Esophagus squamous epithelium (tissue), 5 donors: ENCODE measurements at regions not wholly inside any gene's neighbourhood (a gene's known extent, or its start where the extent isn't known, plus 50 kb on each side); places are given as distances from the start of the nearest gene placed in this dataset.

ENCODE experiments used
- DNase-seq: peaks from one replicate; lab custom pipeline; 2025; lab: John Stamatoyannopoulos, UW
- H3K27ac ChIP-seq, 4 donors: fragments of 200-600 bp; sonication (generic); one replicate each; pipeline ENCODE4 v1.5.1; 2016 to 2019; ENCODE audit warnings: mild to moderate bottlenecking in 1 of 4
- H3K27me3 ChIP-seq, 4 donors: fragments of 200-600 bp; sonication (generic); 1 replicate in 3 of 4; 2 replicates in 1 of 4; pipeline versions ENCODE4 v1.5.1 to v1.6.0; 2017 to 2021; ENCODE audit warnings: antibody characterized with exemption in 1 of 4
- H3K36me3 ChIP-seq, 3 donors: fragments of 200-600 bp; sonication (generic); one replicate each; pipeline ENCODE4 v1.5.1; 2016 to 2019
- H3K4me1 ChIP-seq, 3 donors: fragments of 200-600 bp; sonication (generic); one replicate each; pipeline ENCODE4 v1.5.1; 2017 to 2019
- H3K4me3 ChIP-seq, 4 donors: fragments of 200-600 bp; sonication (generic); 1 replicate in 3 of 4; 2 replicates in 1 of 4; pipeline ENCODE4 v1.5.1; 2016 to 2019; ENCODE audit warnings: mild to moderate bottlenecking in 2 of 4, moderate library complexity in 1 of 4
- H3K9me3 ChIP-seq, 3 donors: fragments of 200-600 bp; sonication (generic); one replicate each; pipeline ENCODE4 v1.5.1; 2016 to 2019
- POLR2A ChIP-seq, 4 donors: fragments of 450-650 bp; IDR thresholded peaks; one replicate each; pipeline ENCODE4 v1.6.1; 2017; ENCODE audit warnings: antibody characterized with exemption in 4 of 4, mild to moderate bottlenecking in 4 of 4, moderate library complexity in 3 of 4
- WGBS, 2 donors: methylation state at CpG; one replicate each; pipeline ENCODE4 v1.1.5; 2018; 5-methylcytosine and 5-hydroxymethylcytosine counted together
- intact Hi-C: fragments of 100-400 bp; cut with DNase I; formaldehyde crosslinking; loops from one replicate; pipeline ENCODE4 v1.15.0; 2022
- TF ChIP-seq, protein P1 (sequence below), 6 experiments: fragments of 450-650 bp in 4 of 6; fragments of 200-600 bp in 2 of 6; sonication (generic) in 2 of 6; IDR thresholded peaks; one replicate each; pipeline ENCODE4 v1.5.1; 2016 to 2019; ENCODE audit warnings: antibody characterized with exemption in 6 of 6, mild to moderate bottlenecking in 4 of 6, moderate library complexity in 4 of 6
- donor health status: DM: yes; HTN: yes; CAD: no.

DNA sequence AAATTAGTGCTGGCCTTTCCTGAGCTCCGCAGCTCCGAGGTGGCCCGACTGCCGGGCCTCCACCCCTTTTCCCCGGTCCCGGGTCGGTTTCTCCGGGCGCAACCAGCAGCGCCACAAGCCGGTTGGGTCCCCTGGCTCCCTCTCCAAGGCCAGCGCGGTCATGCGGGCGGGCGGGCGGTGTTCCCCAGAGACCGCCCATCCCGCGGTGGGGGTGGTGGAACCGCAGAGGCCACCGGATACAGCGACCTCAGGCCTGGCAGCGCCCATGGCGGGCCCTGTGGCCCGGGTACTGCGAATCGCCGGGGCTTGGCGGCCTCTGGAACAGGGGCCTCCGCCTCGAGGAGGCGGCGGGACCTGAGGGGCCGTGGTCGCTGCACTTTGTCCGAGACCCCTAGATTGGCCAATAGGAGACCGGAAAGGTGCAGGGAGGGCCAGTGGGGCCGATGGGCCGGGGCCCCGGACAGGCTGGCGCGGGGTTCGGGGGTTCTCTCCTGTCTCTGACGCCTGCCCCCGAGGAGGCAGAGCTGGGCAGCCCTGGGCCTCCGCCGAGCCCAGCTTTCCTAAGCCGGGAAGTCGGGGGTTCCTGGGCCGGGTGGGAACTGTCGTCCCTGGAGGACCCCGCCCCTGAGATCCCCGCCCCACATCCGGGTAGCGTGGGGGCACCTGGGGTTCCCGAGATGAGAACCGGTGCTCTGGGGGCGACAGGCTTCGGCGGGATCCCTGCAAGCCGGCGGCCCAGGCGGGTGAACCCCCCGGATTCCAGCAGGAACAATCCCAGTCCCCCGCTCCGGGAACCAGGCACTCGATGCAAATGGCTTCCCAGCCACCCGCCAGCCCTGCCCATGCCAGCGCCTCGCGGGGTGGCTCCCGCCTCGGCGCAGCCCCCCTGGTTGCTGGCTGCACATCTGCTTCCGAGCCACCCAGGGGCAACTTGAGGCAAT lies 293.9 kb downstream of the ZSWIM6 start:
- DNase-seq: no peak
- intact Hi-C loops: no loop called here
- Histone ChIP-seq H3K9me3 (no peaks in the 10 kb centered on the region), H3K4me1 (peaks cover 3 to 30% (median 6%) of the 10 kb centered on the region in 3 donors), H3K27ac (peak overlapping the region; percentile 73 to 86 (median 80)), H3K36me3 (no peaks in the 10 kb centered on the region), H3K4me3 (peak overlapping the region; percentile 44 to 67 (median 63)), H3K27me3 (peaks cover 0 to 9% (median 0%) of the 10 kb centered on the region in 4 donors)
- peak in 1 of 4 donors; percentile 21 for TF ChIP-seq POLR2A (IDR thresholded peaks at IDR 0.05)
- TF ChIP-seq, protein P1, sequence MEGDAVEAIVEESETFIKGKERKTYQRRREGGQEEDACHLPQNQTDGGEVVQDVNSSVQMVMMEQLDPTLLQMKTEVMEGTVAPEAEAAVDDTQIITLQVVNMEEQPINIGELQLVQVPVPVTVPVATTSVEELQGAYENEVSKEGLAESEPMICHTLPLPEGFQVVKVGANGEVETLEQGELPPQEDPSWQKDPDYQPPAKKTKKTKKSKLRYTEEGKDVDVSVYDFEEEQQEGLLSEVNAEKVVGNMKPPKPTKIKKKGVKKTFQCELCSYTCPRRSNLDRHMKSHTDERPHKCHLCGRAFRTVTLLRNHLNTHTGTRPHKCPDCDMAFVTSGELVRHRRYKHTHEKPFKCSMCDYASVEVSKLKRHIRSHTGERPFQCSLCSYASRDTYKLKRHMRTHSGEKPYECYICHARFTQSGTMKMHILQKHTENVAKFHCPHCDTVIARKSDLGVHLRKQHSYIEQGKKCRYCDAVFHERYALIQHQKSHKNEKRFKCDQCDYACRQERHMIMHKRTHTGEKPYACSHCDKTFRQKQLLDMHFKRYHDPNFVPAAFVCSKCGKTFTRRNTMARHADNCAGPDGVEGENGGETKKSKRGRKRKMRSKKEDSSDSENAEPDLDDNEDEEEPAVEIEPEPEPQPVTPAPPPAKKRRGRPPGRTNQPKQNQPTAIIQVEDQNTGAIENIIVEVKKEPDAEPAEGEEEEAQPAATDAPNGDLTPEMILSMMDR (IDR thresholded peaks at IDR 0.05): no peak
- 0 to 3% methylated on average over 6 to 15 of the region's 76 CpGs for WGBS, 2 donors

GRCh38 chr5:61626639-61627282 lies 294.7 kb downstream of the ZSWIM6 start:
- no peaks in the 10 kb centered on the region for H3K36me3 ChIP-seq
- peaks cover 0 to 9% (median 0%) of the 10 kb centered on the region in 4 donors for H3K27me3 ChIP-seq
- WGBS, 2 donors: 40 to 67% methylated on average over 1 to 7 of the region's 10 CpGs
- DNase-seq: no peak
- H3K4me3 ChIP-seq: peak overlapping the region in 3 of 4 donors; percentile 61 to 67 (median 65)
- peak overlapping the region in 3 of 4 donors; percentile 77 to 86 (median 84) for H3K27ac ChIP-seq
- H3K9me3 ChIP-seq: no peaks in the 10 kb centered on the region
- no peak for TF ChIP-seq POLR2A (IDR thresholded peaks at IDR 0.05)
- TF ChIP-seq, protein P1 (IDR thresholded peaks at IDR 0.05): no peak
- peaks cover 6 to 30% (median 8%) of the 10 kb centered on the region in 3 donors for H3K4me1 ChIP-seq
- intact Hi-C loops: no loop called here

GRCh38 chr5:61627531-61627930 lies 295.5 kb downstream of the ZSWIM6 start:
- Histone ChIP-seq H3K27me3 (peaks cover 0 to 9% (median 0%) of the 10 kb centered on the region in 4 donors), H3K36me3 (no peaks in the 10 kb centered on the region), H3K4me1 (peaks cover 6 to 32% (median 9%) of the 10 kb centered on the region in 3 donors), H3K9me3 (no peaks in the 10 kb centered on the region), H3K27ac (no peak overlapping the region), H3K4me3 (no peak overlapping the region)
- TF ChIP-seq, protein P1 (IDR thresholded peaks at IDR 0.05): no peak
- TF ChIP-seq POLR2A (IDR thresholded peaks at IDR 0.05): no peak
- intact Hi-C loops: no loop called here
- DNase-seq: no peak
- WGBS, 2 donors: 58 to 61% methylated on average over 2 of the region's 2 CpGs

DNA sequence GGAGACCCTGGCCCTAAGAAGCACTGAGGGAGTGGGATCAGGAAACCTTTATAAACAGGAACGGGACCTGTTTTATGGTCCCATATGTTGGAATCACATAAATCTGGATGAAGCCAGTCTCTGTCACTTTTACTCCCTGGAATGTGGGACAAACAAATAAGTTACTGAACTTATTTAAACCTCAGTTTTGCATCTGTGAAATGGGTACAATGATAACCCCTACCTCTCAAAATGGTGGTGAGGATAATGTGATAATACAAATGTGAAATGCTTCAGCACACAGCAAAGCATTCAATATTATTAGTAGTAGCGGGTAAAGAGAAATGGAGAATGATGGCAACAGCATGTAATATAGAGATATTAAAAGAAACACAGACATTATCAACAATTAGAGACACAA lies 298.9 kb downstream of the ZSWIM6 start:
- TF ChIP-seq, protein P1 (IDR thresholded peaks at IDR 0.05): no peak
- TF ChIP-seq POLR2A (IDR thresholded peaks at IDR 0.05): no peak
- Histone ChIP-seq H3K27me3 (peaks cover 0 to 6% (median 0%) of the 10 kb centered on the region in 4 donors), H3K4me3 (no peak overlapping the region), H3K9me3 (no peaks in the 10 kb centered on the region), H3K27ac (peak overlapping the region in 2 of 4 donors; percentile 16 to 26), H3K36me3 (no peaks in the 10 kb centered on the region), H3K4me1 (peaks cover 0 to 19% (median 7%) of the 10 kb centered on the region in 3 donors)
- no peak for DNase-seq
- 92 to 95% methylated on average over 2 of the region's 2 CpGs for WGBS, 2 donors
- intact Hi-C loops: no loop called here
